ENCODE measurements at regions not wholly inside any gene's neighbourhood (a gene's known extent, or its start where the extent isn't known, plus 50 kb on each side); places are given as distances from the start of the nearest gene placed in this dataset.

GRCh38 chr2:236823963-236824362, 254.3 kb downstream of the ACKR3 start:
- TF ChIP-seq CTCF (IDR thresholded peaks at IDR 0.05) = no peak
- no peak for TF ChIP-seq POLR2A (IDR thresholded peaks at IDR 0.05)
- TF ChIP-seq EP300 (IDR thresholded peaks at IDR 0.05) = no peak

Data from ovary (tissue), 3 donors.